IMR-90 (cell line): ENCODE measurements at regions not wholly inside any gene's neighbourhood (a gene's known extent, or its start where the extent isn't known, plus 50 kb on each side); places are given as distances from the start of the nearest gene placed in this dataset.

ENCODE experiments used
- ATAC-seq: fragments of 200-7000 bp; cut with Tn5 transposase; 2 replicates; pipeline ENCODE4 v1.9.1; 2020; ENCODE audit warnings: low read depth, mild to moderate bottlenecking, moderate library complexity
- BruUV-seq: library from RNA; stranded (reverse); fragments of 400-500 nt; replicated peaks from 2 replicates; lab custom pipeline; 2021; lab: Mats Ljungman, UMichigan
- CTCF ChIA-PET: fragments of 300-600 bp; formaldehyde crosslinking; extraction: SDS; loops from one replicate; lab custom pipeline; 2021; ENCODE audit warnings: antibody characterized with exemption; lab: Yijun Ruan, JAX
- POLR2A ChIA-PET: fragments of 300-600 bp; sonication (Branson Sonifier 250); formaldehyde crosslinking; loops from one replicate; lab custom pipeline; 2022; ENCODE audit warnings: antibody characterized with exemption; ENCODE audit not compliant: unreplicated experiment; lab: Charles Lee
- DNase-seq: peaks from one replicate; pipeline ENCODE4 v3.0.0; 2013
- H2AFZ ChIP-seq: replicated peaks from 2 replicates; pipeline ENCODE3; 2013; ENCODE audit warnings: low read length, mild to moderate bottlenecking; ENCODE audit not compliant: poor library complexity
- H2AK5ac ChIP-seq: 2 replicates; pipeline ENCODE4 v1.6.1; 2013; ENCODE audit warnings: low read depth, low read length, inconsistent platforms
- H2AK9ac ChIP-seq: replicated peaks from 2 replicates; pipeline ENCODE3; 2013; ENCODE audit warnings: mild to moderate bottlenecking, low read depth, low read length, moderate library complexity; ENCODE audit not compliant: poor library complexity
- H2BK120ac ChIP-seq: 2 replicates; pipeline ENCODE4 v1.6.1; 2013; ENCODE audit warnings: low read depth, low read length, inconsistent platforms
- H2BK15ac ChIP-seq: 3 replicates; pipeline ENCODE4 v1.6.1; 2013; ENCODE audit warnings: low read depth, low read length, inconsistent platforms
- H2BK20ac ChIP-seq: 2 replicates; pipeline ENCODE4 v1.6.1; 2013; ENCODE audit warnings: low read depth, mild to moderate bottlenecking, inconsistent platforms, low read length, moderate library complexity
- H2BK5ac ChIP-seq: 2 replicates; pipeline ENCODE4 v1.6.1; 2013; ENCODE audit warnings: mild to moderate bottlenecking, low read depth, low read length, inconsistent platforms; ENCODE audit not compliant: poor library complexity, severe bottlenecking
- H3K14ac ChIP-seq: replicated peaks from 2 replicates; pipeline ENCODE4 v1.6.1; 2013; ENCODE audit warnings: low read depth, low read length, inconsistent platforms
- H3K18ac ChIP-seq: 2 replicates; pipeline ENCODE4 v1.6.1; 2013; ENCODE audit warnings: low read depth, low read length, control low read depth
- H3K23ac ChIP-seq: 2 replicates; pipeline ENCODE4 v1.6.1; 2013; ENCODE audit warnings: low read depth, low read length, inconsistent platforms
- H3K27ac ChIP-seq: 2 replicates; pipeline ENCODE4 v1.5.1; 2013; ENCODE audit warnings: mild to moderate bottlenecking, control low read depth, low read length; ENCODE audit not compliant: insufficient read depth
- H3K27me3 ChIP-seq: 2 replicates; pipeline ENCODE4 v1.6.1; 2013; ENCODE audit warnings: low read length; ENCODE audit not compliant: control insufficient read depth, insufficient read depth
- H3K36me3 ChIP-seq: 2 replicates; pipeline ENCODE4 v1.6.1; 2013; ENCODE audit warnings: low read length, mixed read lengths; ENCODE audit not compliant: control insufficient read depth, insufficient read depth
- H3K4ac ChIP-seq: 2 replicates; pipeline ENCODE4 v1.6.1; 2013; ENCODE audit warnings: low read depth, low read length, inconsistent platforms
- H3K4me1 ChIP-seq: 2 replicates; pipeline ENCODE4 v1.6.1; 2013; ENCODE audit warnings: low read length, mixed read lengths; ENCODE audit not compliant: control insufficient read depth, insufficient read depth
- H3K4me2 ChIP-seq: 2 replicates; pipeline ENCODE4 v1.6.1; 2013; ENCODE audit warnings: low read depth, mild to moderate bottlenecking, control low read depth, low read length, moderate library complexity
- H3K4me3 ChIP-seq: 2 replicates; pipeline ENCODE4 v1.5.1; 2013; ENCODE audit warnings: low read depth, mild to moderate bottlenecking, control low read depth, low read length, moderate library complexity; ENCODE audit not compliant: insufficient read depth
- H3K56ac ChIP-seq: 2 replicates; pipeline ENCODE4 v1.6.1; 2013; ENCODE audit warnings: low read length, inconsistent platforms; ENCODE audit not compliant: insufficient read depth; ENCODE audit errors: extremely low read depth
- H3K79me1 ChIP-seq, 2 experiments: 2 replicates each; pipeline ENCODE4 v1.6.1; 2013; ENCODE audit warnings: low read length in 2 of 2, inconsistent platforms in 1 of 2, low read depth in 1 of 2
- H3K9ac ChIP-seq: 2 replicates; pipeline ENCODE4 v1.6.1; 2013; ENCODE audit warnings: low read depth, low read length, control low read depth
- H3K9me1 ChIP-seq: 2 replicates; pipeline ENCODE4 v1.6.1; 2013; ENCODE audit warnings: low read length, inconsistent platforms; ENCODE audit not compliant: insufficient read depth
- H3K9me3 ChIP-seq: 2 replicates; pipeline ENCODE4 v1.6.1; 2013; ENCODE audit warnings: low read length; ENCODE audit not compliant: control insufficient read depth, insufficient read depth
- H4K20me1 ChIP-seq: 2 replicates; pipeline ENCODE4 v1.6.1; 2013; ENCODE audit warnings: low read length, inconsistent platforms; ENCODE audit not compliant: insufficient read depth
- H4K5ac ChIP-seq: 2 replicates; pipeline ENCODE4 v1.6.1; 2013; ENCODE audit warnings: mild to moderate bottlenecking, low read depth, low read length, control low read depth
- H4K8ac ChIP-seq, 2 experiments: 2 replicates each; pipeline ENCODE4 v1.6.1; 2013; ENCODE audit warnings: low read depth in 2 of 2, low read length in 2 of 2, control low read depth in 1 of 2, inconsistent platforms in 1 of 2
- H4K91ac ChIP-seq: 2 replicates; pipeline ENCODE4 v1.6.1; 2013; ENCODE audit warnings: low read depth, low read length, inconsistent platforms; ENCODE audit not compliant: insufficient read depth
- BHLHE40 ChIP-seq: fragments of 150-350 bp; IDR thresholded peaks from 2 replicates; pipeline ENCODE4 v1.6.1; 2016; ENCODE audit warnings: mild to moderate bottlenecking, low read depth, low read length
- CEBPB ChIP-seq: IDR thresholded peaks from 2 replicates; pipeline ENCODE4 v1.6.1; 2012; ENCODE audit warnings: low read depth, low read length, improper control_type of control experiment
- CHD1 ChIP-seq: IDR thresholded peaks from 2 replicates; pipeline ENCODE4 v1.6.1; 2012; ENCODE audit warnings: low read depth, low read length, improper control_type of control experiment
- CTCF ChIP-seq: conservative IDR thresholded peaks from 2 replicates; pipeline ENCODE4 v1.5.1; 2012; ENCODE audit warnings: mild to moderate bottlenecking, low read depth, low read length, improper control_type of control experiment
- ELK1 ChIP-seq: fragments of 150-350 bp; IDR thresholded peaks from 2 replicates; pipeline ENCODE4 v1.6.1; 2016; ENCODE audit warnings: low read depth, mild to moderate bottlenecking, low read length, moderate library complexity, borderline replicate concordance
- FOS ChIP-seq: fragments of 150-350 bp; IDR thresholded peaks from 2 replicates; pipeline ENCODE4 v1.6.1; 2016; ENCODE audit warnings: low read depth, low read length
- MAFK ChIP-seq: IDR thresholded peaks from 2 replicates; pipeline ENCODE4 v1.6.1; 2012; ENCODE audit warnings: low read depth, low read length, improper control_type of control experiment
- MAZ ChIP-seq: IDR thresholded peaks from 2 replicates; pipeline ENCODE4 v1.6.1; 2012; ENCODE audit warnings: low read depth, mild to moderate bottlenecking, low read length, improper control_type of control experiment, moderate library complexity, borderline replicate concordance
- MXI1 ChIP-seq: IDR thresholded peaks from 2 replicates; pipeline ENCODE4 v1.6.1; 2012; ENCODE audit warnings: low read depth, mild to moderate bottlenecking, low read length, moderate library complexity, borderline replicate concordance
- NFE2L2 ChIP-seq: fragments of 150-350 bp; IDR thresholded peaks from 2 replicates; pipeline ENCODE4 v1.6.1; 2016; ENCODE audit warnings: low read depth, mild to moderate bottlenecking, low read length
- POLR2A ChIP-seq: IDR thresholded peaks from 2 replicates; pipeline ENCODE4 v1.6.1; 2012; ENCODE audit warnings: mild to moderate bottlenecking, low read depth, low read length
- RAD21 ChIP-seq: IDR thresholded peaks from 2 replicates; pipeline ENCODE4 v1.6.1; 2012; ENCODE audit warnings: low read length, improper control_type of control experiment
- RCOR1 ChIP-seq: IDR thresholded peaks from 2 replicates; pipeline ENCODE4 v1.6.1; 2012; ENCODE audit warnings: mild to moderate bottlenecking, low read length, improper control_type of control experiment; ENCODE audit not compliant: insufficient replicate concordance
- RFX5 ChIP-seq: IDR thresholded peaks from 2 replicates; pipeline ENCODE4 v1.8.0; 2012; ENCODE audit warnings: low read depth, mild to moderate bottlenecking, low read length, moderate library complexity
- SMC3 ChIP-seq: fragments of 150-350 bp; IDR thresholded peaks from 2 replicates; pipeline ENCODE4 v1.6.1; 2016; ENCODE audit warnings: low read depth, mild to moderate bottlenecking, antibody characterized with exemption, low read length, moderate library complexity
- USF2 ChIP-seq: fragments of 150-350 bp; IDR thresholded peaks from 2 replicates; pipeline ENCODE4 v1.6.1; 2017; ENCODE audit warnings: mild to moderate bottlenecking, antibody characterized with exemption, low read length, low read depth
- WGBS, 2 experiments: methylation state at CpG; one replicate each; pipeline versions ENCODE4 v1.1.5 to v1.1.7; 2013; ENCODE audit warnings: missing lambda C conversion rate in 2 of 2; ENCODE audit not compliant: insufficient read length in 1 of 2; ENCODE audit errors: extremely low coverage in 2 of 2; 5-methylcytosine and 5-hydroxymethylcytosine counted together
- dilution Hi-C: fragments of 300-500 bp; cut with HindIII; formaldehyde crosslinking; loops from one replicate; pipeline ENCODE4 v1.14.3; 2018; ENCODE audit warnings: low sequenced_read_pairs; ENCODE audit not compliant: unreplicated experiment
- in situ Hi-C: fragments of 300-500 bp; cut with MboI; formaldehyde crosslinking; loops from 3 replicates; pipeline ENCODE4 v1.14.3; 2019; ENCODE audit warnings: low sequenced_read_pairs, inconsistent platforms, mixed read lengths
- intact Hi-C: fragments of 100-400 bp; cut with micrococcal nuclease; formaldehyde crosslinking; loops from 2 replicates; pipeline ENCODE4 v1.10.0; 2022

GRCh38 chr5:124104344-124104743 lies 592.4 kb downstream of the CSNK1G3 start:
- H3K14ac ChIP-seq, result no peak overlapping the region
- no peak overlapping the region for H3K9ac ChIP-seq
- H3K27me3 ChIP-seq, result no peaks in the 10 kb centered on the region
- no peaks in the 10 kb centered on the region for H3K79me1 ChIP-seq
- H2AK9ac ChIP-seq, result no peak overlapping the region
- no peak overlapping the region for H4K5ac ChIP-seq
- H3K4me3 ChIP-seq, result no peak overlapping the region
- no peak overlapping the region for H2BK120ac ChIP-seq
- ATAC-seq, result no peak
- no peak overlapping the region for H2AFZ ChIP-seq
- H3K9me3 ChIP-seq, result no peaks in the 10 kb centered on the region
- H2AK5ac ChIP-seq, result no peak overlapping the region
- no peak overlapping the region for H3K4me2 ChIP-seq
- no peaks in the 10 kb centered on the region for H3K36me3 ChIP-seq
- TF ChIP-seq MXI1, result no peak
- TF ChIP-seq CHD1, result no peak
- TF ChIP-seq BHLHE40, result no peak
- no peak for TF ChIP-seq RCOR1
- no peak for TF ChIP-seq MAFK
- TF ChIP-seq RAD21, result no peak
- no peak for TF ChIP-seq ELK1
- TF ChIP-seq SMC3, result no peak
- no peak for TF ChIP-seq CTCF
- TF ChIP-seq USF2, result no peak
- TF ChIP-seq MAZ, result no peak
- TF ChIP-seq FOS, result no peak
- no peak for TF ChIP-seq CEBPB
- no peak for TF ChIP-seq NFE2L2
- no peak for TF ChIP-seq POLR2A
- no peak for TF ChIP-seq RFX5
- H4K20me1 ChIP-seq, result no peaks in the 10 kb centered on the region
- H3K27ac ChIP-seq, result no peak overlapping the region
- CTCF ChIA-PET, result interaction anchor here (1.6 kb wide), 1 partner anchor 12 kb away, joined by 3 read pairs; no protein-coding TSS in a partner anchor
- no peaks in the 10 kb centered on the region for H3K9me1 ChIP-seq
- no peak overlapping the region for H2BK20ac ChIP-seq
- H3K4ac ChIP-seq, result no peak overlapping the region
- H2BK5ac ChIP-seq, result no peak overlapping the region
- no peak overlapping the region for H4K8ac ChIP-seq
- no peak overlapping the region for H4K91ac ChIP-seq
- in situ Hi-C loops, result no loop called here
- no peaks in the 10 kb centered on the region for H3K4me1 ChIP-seq
- BruUV-seq, result no TSS peak
- intact Hi-C loops, result no loop called here
- dilution Hi-C loops, result no loop called here
- POLR2A ChIA-PET, result no interaction called here
- no peak overlapping the region for H3K18ac ChIP-seq
- H3K56ac ChIP-seq, result no peak overlapping the region
- WGBS, 2 experiments, result 83% methylated on average over 1 of the region's 3 CpGs; no CpG with 5 or more reads in 1 of the 2 experiments
- H3K23ac ChIP-seq, result no peak overlapping the region
- H2BK15ac ChIP-seq, result no peak overlapping the region
- no peak for DNase-seq
